Kidney (tissue), 13 donors: ENCODE measurements at regions not wholly inside any gene's neighbourhood (a gene's known extent, or its start where the extent isn't known, plus 50 kb on each side); places are given as distances from the start of the nearest gene placed in this dataset.

Experiments
- DNase-seq, 5 donors: peaks; one replicate each; pipeline ENCODE4 v3.0.0-alpha.2; 2013 to 2020
- FAIRE-seq: peaks from 2 replicates; lab custom pipeline; 2012; peaks lifted over from hg19 to GRCh38; lab: Jason Lieb, UNC
- H3K27ac ChIP-seq, 2 donors: one replicate each; pipeline ENCODE4 v1.7.0; 2013; ENCODE audit warnings: low read depth in 2 of 2, low read length in 2 of 2, inconsistent platforms in 1 of 2
- H3K27me3 ChIP-seq: one replicate; pipeline ENCODE4 v1.7.1; 2013; ENCODE audit warnings: low read length, inconsistent platforms; ENCODE audit not compliant: control insufficient read depth, insufficient read depth
- H3K36me3 ChIP-seq, 3 donors: one replicate each; pipeline versions ENCODE4 v1.7.0 to v1.7.1; 2013; ENCODE audit warnings: low read length in 3 of 3, control low read depth in 1 of 3, inconsistent platforms in 1 of 3; ENCODE audit not compliant: insufficient read depth in 3 of 3, control insufficient read depth in 2 of 3
- H3K4me1 ChIP-seq, 3 donors: one replicate each; pipeline versions ENCODE4 v1.7.0 to v1.7.1; 2013; ENCODE audit warnings: low read length in 3 of 3, inconsistent platforms in 1 of 3, low read depth in 1 of 3; ENCODE audit not compliant: control insufficient read depth in 2 of 3, insufficient read depth in 2 of 3
- H3K4me3 ChIP-seq, 3 donors: one replicate each; pipeline versions ENCODE4 v1.7.0 to v1.8.1; 2013; ENCODE audit warnings: low read length in 3 of 3, control low read depth in 1 of 3, inconsistent platforms in 1 of 3
- H3K9ac ChIP-seq, 3 donors: one replicate each; pipeline versions ENCODE4 v1.7.0 to v1.7.1; 2013; ENCODE audit warnings: low read length in 3 of 3, control low read depth in 1 of 3, inconsistent platforms in 1 of 3
- H3K9me3 ChIP-seq, 3 donors: one replicate each; pipeline versions ENCODE4 v1.7.0 to v1.7.1; 2013; ENCODE audit warnings: low read length in 3 of 3, control low read depth in 1 of 3, inconsistent platforms in 1 of 3; ENCODE audit not compliant: control insufficient read depth in 2 of 3, insufficient read depth in 1 of 3
- intact Hi-C: fragments of 100-400 bp; cut with DNase I; formaldehyde crosslinking; loops from one replicate; pipeline ENCODE4 v1.11.1; 2022
- TF ChIP-seq, protein P1 (sequence below): IDR thresholded peaks from 3 replicates; pipeline ENCODE4 v1.5.1; 2012; ENCODE audit warnings: mild to moderate bottlenecking, moderate library complexity, borderline replicate concordance; ENCODE audit not compliant: insufficient read depth; ENCODE audit errors: extremely low read depth
- donor health status: control.
- donor health status: control.
- donor health status: control.
- donor health status: control.
- donor health status: control.
- donor health status: DM: yes; HTN: yes; CAD: no.
- donor health status: Normal renal cell carcinoma (clear cell type).

DNA sequence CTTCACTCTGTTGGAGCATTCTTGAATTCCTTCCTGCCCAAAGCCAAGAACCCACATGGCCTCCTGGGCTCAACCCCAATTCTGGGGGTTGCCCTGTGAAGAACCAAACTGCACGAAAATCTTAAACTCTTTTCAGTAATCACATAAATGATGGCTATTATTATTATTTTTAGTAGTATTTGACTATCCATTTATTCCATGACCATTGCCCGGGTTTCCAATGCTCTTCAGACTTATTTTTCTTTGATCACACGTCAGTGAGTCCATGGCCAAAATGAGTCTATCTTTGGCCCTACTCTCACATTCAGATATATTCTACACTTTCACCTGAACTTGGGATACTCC is 185.9 kb downstream of the AVL9 start:
- Histone ChIP-seq H3K36me3 (no peaks in the 10 kb centered on the region), H3K4me1 (no peaks in the 10 kb centered on the region), H3K9me3 (no peaks in the 10 kb centered on the region), H3K27me3 (no peaks in the 10 kb centered on the region), H3K27ac (no peak overlapping the region), H3K4me3 (no peak overlapping the region), H3K9ac (no peak overlapping the region)
- FAIRE-seq (no peak), DNase-seq (no peak)
- intact Hi-C loops: no loop called here
- TF ChIP-seq, protein P1, sequence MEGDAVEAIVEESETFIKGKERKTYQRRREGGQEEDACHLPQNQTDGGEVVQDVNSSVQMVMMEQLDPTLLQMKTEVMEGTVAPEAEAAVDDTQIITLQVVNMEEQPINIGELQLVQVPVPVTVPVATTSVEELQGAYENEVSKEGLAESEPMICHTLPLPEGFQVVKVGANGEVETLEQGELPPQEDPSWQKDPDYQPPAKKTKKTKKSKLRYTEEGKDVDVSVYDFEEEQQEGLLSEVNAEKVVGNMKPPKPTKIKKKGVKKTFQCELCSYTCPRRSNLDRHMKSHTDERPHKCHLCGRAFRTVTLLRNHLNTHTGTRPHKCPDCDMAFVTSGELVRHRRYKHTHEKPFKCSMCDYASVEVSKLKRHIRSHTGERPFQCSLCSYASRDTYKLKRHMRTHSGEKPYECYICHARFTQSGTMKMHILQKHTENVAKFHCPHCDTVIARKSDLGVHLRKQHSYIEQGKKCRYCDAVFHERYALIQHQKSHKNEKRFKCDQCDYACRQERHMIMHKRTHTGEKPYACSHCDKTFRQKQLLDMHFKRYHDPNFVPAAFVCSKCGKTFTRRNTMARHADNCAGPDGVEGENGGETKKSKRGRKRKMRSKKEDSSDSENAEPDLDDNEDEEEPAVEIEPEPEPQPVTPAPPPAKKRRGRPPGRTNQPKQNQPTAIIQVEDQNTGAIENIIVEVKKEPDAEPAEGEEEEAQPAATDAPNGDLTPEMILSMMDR: no peak

DNA sequence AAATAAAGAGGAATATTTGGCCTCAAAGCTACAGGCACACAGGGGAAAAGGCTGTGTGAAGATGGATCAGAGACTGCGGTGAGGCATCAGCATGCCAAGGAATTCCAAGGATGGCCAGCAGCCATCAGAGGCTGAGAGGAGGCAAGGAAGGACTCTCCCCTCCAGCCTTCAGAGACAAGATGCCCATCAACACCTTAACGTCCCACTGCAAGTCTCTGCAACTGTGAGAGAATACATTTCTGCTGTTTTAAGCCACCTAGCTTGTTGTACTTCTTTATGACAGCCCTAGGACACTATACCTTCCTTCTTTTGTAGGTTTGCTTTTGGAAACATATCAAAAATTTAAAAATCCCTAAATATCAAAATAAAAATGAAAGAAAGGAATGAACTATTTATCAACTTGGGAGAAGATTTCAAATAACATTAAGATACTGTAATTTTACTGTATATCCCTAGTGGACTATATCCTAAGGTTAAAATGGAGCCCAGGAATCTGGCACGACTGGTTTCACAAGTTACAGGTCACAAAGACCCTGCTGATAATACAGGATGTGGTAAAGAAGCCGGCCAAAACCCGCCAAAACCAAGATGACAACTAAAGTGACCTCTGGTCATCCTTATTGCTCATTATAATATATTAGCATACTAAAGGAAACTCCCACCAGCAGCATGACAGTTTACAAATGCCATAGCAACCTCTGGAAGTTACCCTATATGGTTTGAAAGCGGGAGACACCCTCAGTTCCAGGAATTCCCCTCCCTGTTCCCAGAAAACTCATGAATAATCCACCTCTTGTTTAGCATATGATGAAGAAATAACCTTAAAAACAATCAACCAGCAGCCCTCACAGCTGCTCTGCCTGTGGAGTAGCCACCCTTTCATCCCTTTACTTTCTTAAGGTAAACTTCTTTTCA is 185.2 kb downstream of the AVL9 start:
- no peak overlapping the region for H3K27ac ChIP-seq
- no peaks in the 10 kb centered on the region for H3K4me1 ChIP-seq
- no peak overlapping the region for H3K9ac ChIP-seq
- TF ChIP-seq, protein P1: no peak
- no peak overlapping the region for H3K4me3 ChIP-seq
- H3K9me3 ChIP-seq: no peaks in the 10 kb centered on the region
- H3K27me3 ChIP-seq: no peaks in the 10 kb centered on the region
- no peaks in the 10 kb centered on the region for H3K36me3 ChIP-seq
- peak in 3 of 5 donors; percentile 26 to 49 (median 48) for DNase-seq
- intact Hi-C loops: no loop called here
- no peak for FAIRE-seq

DNA sequence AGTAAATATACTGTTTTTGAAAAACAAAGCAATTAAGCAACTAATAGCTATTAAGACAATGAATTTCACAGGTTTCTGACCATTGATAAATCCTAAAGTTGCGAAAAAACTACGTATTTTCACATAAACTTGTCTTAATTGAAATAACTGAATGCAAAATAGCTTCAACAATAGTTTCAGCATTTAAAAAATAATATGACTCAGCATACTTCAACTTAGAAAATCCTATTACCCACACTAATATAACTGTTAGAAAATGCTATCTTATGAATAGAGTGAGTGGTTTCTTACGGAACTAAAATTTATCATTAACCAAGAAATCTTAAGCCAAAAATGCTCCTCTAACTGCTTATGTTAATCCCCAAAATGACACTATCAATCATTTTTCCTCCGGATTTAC is 183.9 kb downstream of the AVL9 start:
- Histone ChIP-seq H3K9me3 (no peaks in the 10 kb centered on the region), H3K9ac (no peak overlapping the region), H3K27me3 (no peaks in the 10 kb centered on the region), H3K4me3 (no peak overlapping the region), H3K36me3 (no peaks in the 10 kb centered on the region), H3K27ac (no peak overlapping the region), H3K4me1 (no peaks in the 10 kb centered on the region)
- FAIRE-seq (no peak), DNase-seq (no peak)
- intact Hi-C loops: no loop called here
- TF ChIP-seq, protein P1: no peak
